EL (cell line): ENCODE measurements at regions not wholly inside any gene's neighbourhood (a gene's known extent, or its start where the extent isn't known, plus 50 kb on each side); places are given as distances from the start of the nearest gene placed in this dataset.
A peak's percentile ranks its signal among the peaks of the same experiment; 100 is the strongest.

Experiments used
- DNase-seq: peaks from one replicate; pipeline ENCODE4 v3.0.0-alpha.2; 2016

- no peak for DNase-seq
Observed at GRCh38 chr7:41830271-41830670, 127.4 kb upstream of the INHBA start.

GRCh38 chr7:41828911-41829310 is 126.0 kb upstream of the INHBA start:
- no peak for DNase-seq

GRCh38 chr7:41826641-41827040 is 123.8 kb upstream of the INHBA start:
- DNase-seq, result no peak

GRCh38 chr7:41825927-41826480 is 123.1 kb upstream of the INHBA start:
- peak; percentile 65 for DNase-seq

- DNase-seq, result peak; percentile 60
Observed at GRCh38 chr7:41824284-41824683, 121.4 kb upstream of the INHBA start.

GRCh38 chr7:41822259-41822817 is 119.4 kb upstream of the INHBA start:
- no peak for DNase-seq

- no peak for DNase-seq
Observed at GRCh38 chr7:41821521-41822213, 118.8 kb upstream of the INHBA start.

GRCh38 chr7:41820111-41820671 is 117.3 kb upstream of the INHBA start:
- peak; percentile 59 for DNase-seq

- DNase-seq, result no peak
Observed at GRCh38 chr7:41819645-41820044, 116.8 kb upstream of the INHBA start.

GRCh38 chr7:41818765-41819398 is 116.0 kb upstream of the INHBA start:
- no peak for DNase-seq

- peak; percentile 77 for DNase-seq
Observed at GRCh38 chr7:41817386-41817785, 114.5 kb upstream of the INHBA start.

- DNase-seq, result no peak
Observed at GRCh38 chr7:41816111-41816510, 113.2 kb upstream of the INHBA start.

GRCh38 chr7:41814888-41815287 is 112.0 kb upstream of the INHBA start:
- DNase-seq, result no peak

GRCh38 chr7:41813286-41813685 is 110.4 kb upstream of the INHBA start:
- DNase-seq, result no peak

GRCh38 chr7:41811941-41812340 is 109.1 kb upstream of the INHBA start:
- DNase-seq, result no peak

GRCh38 chr7:41809940-41810576 is 107.2 kb upstream of the INHBA start:
- DNase-seq, result no peak

GRCh38 chr7:41809529-41809939 is 106.6 kb upstream of the INHBA start:
- peak; percentile 24 for DNase-seq

GRCh38 chr7:41809116-41809515 is 106.2 kb upstream of the INHBA start:
- DNase-seq, result no peak

- no peak for DNase-seq
Observed at GRCh38 chr7:41808541-41808940, 105.7 kb upstream of the INHBA start.

- no peak for DNase-seq
Observed at GRCh38 chr7:41803569-41803968, 100.7 kb upstream of the INHBA start.

GRCh38 chr7:41796331-41796730 is 93.4 kb upstream of the INHBA start:
- no peak for DNase-seq

GRCh38 chr7:41795276-41795833 is 92.5 kb upstream of the INHBA start:
- DNase-seq, result no peak

GRCh38 chr7:41793556-41793955 is 90.7 kb upstream of the INHBA start:
- no peak for DNase-seq
